Naive thymus-derived CD4-positive, alpha-beta T cell (primary cell): ENCODE measurements at regions not wholly inside any gene's neighbourhood (a gene's known extent, or its start where the extent isn't known, plus 50 kb on each side); places are given as distances from the start of the nearest gene placed in this dataset.

Experiments
- ATAC-seq: fragments of 150-1000 bp; cut with Tn5 transposase; 2 replicates; pipeline ENCODE4 v1.10.0; 2021; ENCODE audit warnings: mild to moderate bottlenecking, moderate library complexity
- CTCF ChIA-PET: fragments of 350-600 bp; sonication (Branson Sonifier 250); formaldehyde crosslinking; loops from one replicate; lab custom pipeline; 2021; ENCODE audit warnings: antibody characterized with exemption; lab: Charles Lee
- POLR2A ChIA-PET: fragments of 350-600 bp; sonication (Branson Sonifier 250); formaldehyde crosslinking; loops from one replicate; lab custom pipeline; 2021; ENCODE audit warnings: antibody characterized with exemption, inconsistent platforms; lab: Charles Lee
- DNase-seq, 9 donors: peaks; one replicate each; pipeline versions ENCODE4 v3.0.0 to v3.0.0-alpha.2; 2020 to 2022; ENCODE audit warnings: mixed read lengths in 1 of 9
- H3K27ac ChIP-seq: one replicate; pipeline ENCODE4 v1.7.0; 2013; ENCODE audit warnings: mild to moderate bottlenecking, low read depth, low read length, moderate library complexity
- H3K27me3 ChIP-seq, 2 donors: one replicate each; pipeline ENCODE4 v1.7.0; 2013; ENCODE audit warnings: low read length in 2 of 2, mild to moderate bottlenecking in 2 of 2, moderate library complexity in 2 of 2; ENCODE audit not compliant: control insufficient read depth in 2 of 2, insufficient read depth in 2 of 2
- H3K36me3 ChIP-seq, 3 experiments: 1 replicate in 2 of 3; 2 replicates in 1 of 3; pipeline ENCODE4 v1.7.0; 2013; ENCODE audit warnings: low read length in 3 of 3, mild to moderate bottlenecking in 3 of 3, moderate library complexity in 1 of 3; ENCODE audit not compliant: insufficient read depth in 3 of 3, control insufficient read depth in 2 of 3
- H3K4me1 ChIP-seq, 2 donors: one replicate each; pipeline ENCODE4 v1.7.0; 2013; ENCODE audit warnings: low read length in 2 of 2, mild to moderate bottlenecking in 2 of 2, moderate library complexity in 1 of 2; ENCODE audit not compliant: control insufficient read depth in 2 of 2, insufficient read depth in 2 of 2
- H3K4me3 ChIP-seq: 2 replicates; pipeline ENCODE4 v1.7.0; 2013; ENCODE audit warnings: mild to moderate bottlenecking, low read length
- H3K9me3 ChIP-seq, 3 experiments: 1 replicate in 2 of 3; 2 replicates in 1 of 3; pipeline ENCODE4 v1.7.0; 2013; ENCODE audit warnings: low read length in 3 of 3; ENCODE audit not compliant: control insufficient read depth in 2 of 3
- H3K27ac Mint-ChIP-seq, 9 donors: one replicate each; pipeline ENCODE4 v1.8.0; 2020 to 2022; ENCODE audit warnings: mixed read lengths in 9 of 9, mild to moderate bottlenecking in 8 of 9, moderate library complexity in 5 of 9, inconsistent platforms in 2 of 9
- H3K27me3 Mint-ChIP-seq, 5 donors: one replicate each; pipeline ENCODE4 v1.8.0; 2021 to 2022; ENCODE audit warnings: mixed read lengths in 5 of 5, mild to moderate bottlenecking in 1 of 5
- H3K36me3 Mint-ChIP-seq, 5 donors: one replicate each; pipeline ENCODE4 v1.8.0; 2020 to 2022; ENCODE audit warnings: mixed read lengths in 5 of 5, mild to moderate bottlenecking in 3 of 5, inconsistent platforms in 1 of 5
- H3K4me1 Mint-ChIP-seq, 7 donors: one replicate each; pipeline ENCODE4 v1.8.0; 2020 to 2022; ENCODE audit warnings: mixed read lengths in 7 of 7, mild to moderate bottlenecking in 3 of 7, inconsistent platforms in 1 of 7
- H3K4me3 Mint-ChIP-seq, 10 donors: one replicate each; pipeline ENCODE4 v1.8.0; 2020 to 2022; ENCODE audit warnings: mild to moderate bottlenecking in 10 of 10, mixed read lengths in 10 of 10, moderate library complexity in 6 of 10, inconsistent platforms in 2 of 10
- H3K9me3 Mint-ChIP-seq, 11 donors: one replicate each; pipeline ENCODE4 v1.8.0; 2020 to 2022; ENCODE audit warnings: mixed read lengths in 11 of 11, mild to moderate bottlenecking in 4 of 11, inconsistent platforms in 1 of 11, moderate library complexity in 1 of 11
- intact Hi-C, 2 donors: fragments of 100-400 bp; cut with micrococcal nuclease; formaldehyde crosslinking; loops; one replicate each; pipeline ENCODE4 v1.15.1; 2023

DNA sequence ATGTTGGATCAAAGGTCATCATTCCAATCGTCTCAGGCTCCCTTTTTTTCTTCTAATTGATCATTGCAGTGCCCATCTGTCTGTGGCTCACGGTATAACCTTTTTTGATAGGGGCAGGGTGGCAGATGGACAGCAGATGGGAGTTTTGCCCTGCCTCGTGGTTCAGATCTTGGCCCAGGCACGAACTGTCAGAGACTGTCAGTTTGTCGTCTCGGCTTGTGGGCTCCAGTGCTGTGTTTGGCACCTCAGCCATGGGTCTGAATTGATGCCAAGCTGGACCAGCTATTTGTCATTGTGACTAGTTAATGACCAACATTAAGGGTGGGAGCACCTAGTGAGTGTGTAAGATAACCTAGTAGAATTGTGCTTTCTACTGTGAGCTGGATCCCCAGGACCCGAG is 197.6 kb downstream of the PRL start:
- ChIA-PET POLR2A (no interaction called here), CTCF (no interaction called here)
- Mint-ChIP-seq H3K27me3 (no peaks in the 10 kb centered on the region), H3K4me3 (no peak overlapping the region), H3K36me3 (no peaks in the 10 kb centered on the region), H3K9me3 (peaks cover 0 to 4% (median 0%) of the 10 kb centered on the region in 11 donors), H3K27ac (no peak overlapping the region), H3K4me1 (peaks cover 0 to 2% (median 0%) of the 10 kb centered on the region in 7 donors)
- H3K4me1 ChIP-seq = no peaks in the 10 kb centered on the region
- H3K27ac ChIP-seq = no peak overlapping the region
- ATAC-seq (no peak), DNase-seq (no peak)
- no peaks in the 10 kb centered on the region for H3K9me3 ChIP-seq
- H3K36me3 ChIP-seq = no peaks in the 10 kb centered on the region
- intact Hi-C loops = no loop called here
- no peaks in the 10 kb centered on the region for H3K27me3 ChIP-seq
- H3K4me3 ChIP-seq = no peak overlapping the region

DNA sequence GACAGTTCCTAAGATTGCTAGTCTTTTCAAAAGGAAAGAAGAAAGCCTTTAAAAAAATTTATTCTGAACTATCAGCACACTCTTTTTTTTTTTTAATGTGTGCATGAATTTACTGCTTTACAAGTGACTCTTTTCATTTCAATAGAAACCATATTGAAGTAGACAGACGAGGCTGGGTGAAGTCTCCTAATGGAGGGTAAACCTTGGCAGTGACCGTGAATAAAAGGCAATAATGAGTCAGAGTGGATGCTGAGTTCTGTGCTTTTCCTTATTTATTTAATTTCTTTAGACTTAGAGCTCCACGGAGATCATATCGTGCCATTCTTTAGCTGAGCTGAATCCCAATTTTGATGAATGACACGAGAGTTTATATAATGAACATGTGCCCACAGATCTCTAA is 196.9 kb downstream of the PRL start:
- no peak for ATAC-seq
- peaks cover 0 to 2% (median 0%) of the 10 kb centered on the region in 7 donors for H3K4me1 Mint-ChIP-seq
- H3K27me3 Mint-ChIP-seq = no peaks in the 10 kb centered on the region
- H3K9me3 ChIP-seq = no peaks in the 10 kb centered on the region
- no peak overlapping the region for H3K27ac ChIP-seq
- H3K27me3 ChIP-seq = no peaks in the 10 kb centered on the region
- H3K4me1 ChIP-seq = no peaks in the 10 kb centered on the region
- ChIA-PET POLR2A (no interaction called here), CTCF (no interaction called here)
- H3K27ac Mint-ChIP-seq = no peak overlapping the region
- no peaks in the 10 kb centered on the region for H3K36me3 Mint-ChIP-seq
- intact Hi-C loops = no loop called here
- H3K36me3 ChIP-seq = no peaks in the 10 kb centered on the region
- no peak for DNase-seq
- H3K4me3 Mint-ChIP-seq = no peak overlapping the region
- H3K4me3 ChIP-seq = no peak overlapping the region
- H3K9me3 Mint-ChIP-seq = peaks cover 0 to 4% (median 0%) of the 10 kb centered on the region in 11 donors

DNA sequence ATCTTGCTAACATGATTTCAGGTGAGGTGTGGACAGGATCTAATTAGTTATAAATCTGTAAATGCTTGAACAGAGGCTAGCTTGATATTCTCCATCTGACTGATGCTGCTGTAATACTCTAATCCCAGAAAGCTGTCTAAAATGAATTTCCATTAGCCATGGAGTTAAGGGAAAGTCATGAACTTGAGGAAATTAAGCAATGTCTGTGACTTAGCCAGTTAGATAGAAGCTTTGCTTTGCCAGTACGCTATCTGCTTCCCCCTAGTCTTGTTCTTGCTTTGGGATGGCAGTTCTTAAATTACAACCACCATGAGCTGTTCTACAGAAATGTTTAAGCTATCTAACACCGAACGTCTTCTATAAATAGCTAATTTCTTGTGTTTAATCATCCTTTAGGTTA is 195.7 kb downstream of the PRL start:
- intact Hi-C loops = no loop called here
- DNase-seq (no peak), ATAC-seq (no peak)
- Mint-ChIP-seq H3K4me1 (no peaks in the 10 kb centered on the region), H3K4me3 (no peak overlapping the region), H3K9me3 (peaks cover 0 to 4% (median 0%) of the 10 kb centered on the region in 11 donors), H3K27me3 (no peaks in the 10 kb centered on the region), H3K27ac (no peak overlapping the region), H3K36me3 (no peaks in the 10 kb centered on the region)
- Histone ChIP-seq H3K27me3 (no peaks in the 10 kb centered on the region), H3K9me3 (no peaks in the 10 kb centered on the region), H3K4me1 (no peaks in the 10 kb centered on the region), H3K4me3 (no peak overlapping the region), H3K27ac (no peak overlapping the region), H3K36me3 (no peaks in the 10 kb centered on the region)
- POLR2A ChIA-PET = no interaction called here
- CTCF ChIA-PET = interaction anchor here (0.9 kb wide), 1 partner anchor 15 kb away, joined by 3 read pairs; no protein-coding TSS in a partner anchor

DNA sequence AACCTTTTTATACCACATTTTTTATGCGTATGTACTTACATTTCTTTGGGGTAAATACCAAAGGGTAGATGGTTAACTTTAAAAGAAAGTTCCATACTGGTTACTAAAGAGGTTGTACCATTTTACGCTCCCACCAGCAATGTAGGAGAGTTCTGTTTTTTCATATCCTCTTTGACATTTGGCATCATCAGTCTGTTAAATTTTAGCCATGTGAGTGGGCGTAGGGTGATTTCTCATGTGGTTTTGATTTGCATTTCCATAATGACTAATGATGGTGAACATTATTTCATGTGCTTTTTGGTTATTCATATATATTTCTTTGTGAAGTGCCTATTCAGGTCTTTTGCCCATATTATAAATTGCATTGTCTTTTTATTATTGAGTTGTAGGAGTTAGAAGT is 194.2 kb downstream of the PRL start:
- Mint-ChIP-seq H3K4me1 (no peaks in the 10 kb centered on the region), H3K36me3 (no peaks in the 10 kb centered on the region), H3K27ac (no peak overlapping the region), H3K9me3 (peaks cover 0 to 4% (median 0%) of the 10 kb centered on the region in 11 donors), H3K27me3 (no peaks in the 10 kb centered on the region), H3K4me3 (no peak overlapping the region)
- Histone ChIP-seq H3K27me3 (no peaks in the 10 kb centered on the region), H3K36me3 (no peaks in the 10 kb centered on the region), H3K4me1 (no peaks in the 10 kb centered on the region), H3K4me3 (no peak overlapping the region), H3K27ac (no peak overlapping the region), H3K9me3 (no peaks in the 10 kb centered on the region)
- intact Hi-C loops = no loop called here
- DNase-seq (no peak), ATAC-seq (no peak)
- POLR2A ChIA-PET = no interaction called here
- CTCF ChIA-PET = no interaction called here

DNA sequence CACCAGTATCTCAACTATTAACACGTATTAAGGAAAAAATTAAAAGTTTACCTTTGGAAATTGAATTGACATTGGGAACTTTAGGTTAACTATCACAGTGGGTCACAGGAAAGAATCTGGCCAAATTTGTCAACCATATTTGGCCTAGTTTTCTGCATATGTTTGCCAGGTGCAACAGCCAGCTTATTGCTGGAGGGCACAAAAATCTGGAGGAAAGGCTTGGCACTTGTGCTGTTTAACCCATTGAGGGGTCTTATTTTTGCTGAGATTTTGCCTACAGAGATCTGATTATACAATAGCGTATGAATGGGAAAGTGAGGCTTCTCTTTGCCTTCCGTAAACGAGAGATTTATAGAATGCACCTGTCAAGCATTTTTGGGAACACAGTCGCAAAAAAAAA is 190.4 kb downstream of the PRL start:
- no peak overlapping the region for H3K4me3 Mint-ChIP-seq
- CTCF ChIA-PET = no interaction called here

DNA sequence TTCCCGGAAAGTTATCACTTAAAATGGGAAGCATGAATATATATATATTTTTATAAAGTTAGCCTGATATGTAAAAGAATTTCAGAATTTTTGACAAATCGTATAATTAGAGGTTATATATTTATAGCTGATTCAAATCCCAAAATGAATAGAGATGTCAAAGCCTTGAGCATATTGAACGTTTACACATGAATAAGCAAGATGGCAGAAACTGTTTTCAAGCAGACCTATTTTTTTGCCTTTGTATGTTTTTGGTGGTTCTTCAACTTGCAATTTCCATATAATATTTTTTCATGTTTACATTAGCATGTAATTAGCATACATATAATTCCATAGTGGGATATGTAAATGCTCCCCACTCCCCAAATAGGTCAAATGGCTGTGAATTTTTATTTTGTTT is 189.9 kb downstream of the PRL start:
- H3K27me3 ChIP-seq = no peaks in the 10 kb centered on the region
- no peaks in the 10 kb centered on the region for H3K4me1 ChIP-seq
- H3K36me3 ChIP-seq = no peaks in the 10 kb centered on the region
- no peaks in the 10 kb centered on the region for H3K27me3 Mint-ChIP-seq
- ATAC-seq = no peak
- H3K27ac Mint-ChIP-seq = no peak overlapping the region
- no peaks in the 10 kb centered on the region for H3K36me3 Mint-ChIP-seq
- H3K4me3 ChIP-seq = no peak overlapping the region
- H3K9me3 Mint-ChIP-seq = peaks cover 0 to 10% (median 0%) of the 10 kb centered on the region in 11 donors
- DNase-seq = no peak
- H3K4me1 Mint-ChIP-seq = no peaks in the 10 kb centered on the region
- H3K4me3 Mint-ChIP-seq = no peak overlapping the region
- POLR2A ChIA-PET = no interaction called here
- CTCF ChIA-PET = no interaction called here
- intact Hi-C loops = no loop called here
- H3K9me3 ChIP-seq = no peaks in the 10 kb centered on the region
- no peak overlapping the region for H3K27ac ChIP-seq

More for the DNA sequence above, 190.4 kb downstream of the PRL start:
- no peak overlapping the region for H3K27ac Mint-ChIP-seq
- no peaks in the 10 kb centered on the region for H3K9me3 ChIP-seq
- H3K9me3 Mint-ChIP-seq = peaks cover 0 to 10% (median 0%) of the 10 kb centered on the region in 11 donors
- H3K36me3 ChIP-seq = no peaks in the 10 kb centered on the region
- H3K36me3 Mint-ChIP-seq = no peaks in the 10 kb centered on the region
- POLR2A ChIA-PET = no interaction called here
- no peak overlapping the region for H3K4me3 ChIP-seq
- DNase-seq = no peak
- H3K27ac ChIP-seq = no peak overlapping the region
- H3K27me3 ChIP-seq = no peaks in the 10 kb centered on the region
- H3K4me1 ChIP-seq = no peaks in the 10 kb centered on the region
- H3K27me3 Mint-ChIP-seq = no peaks in the 10 kb centered on the region
- H3K4me1 Mint-ChIP-seq = no peaks in the 10 kb centered on the region
- ATAC-seq = no peak
- intact Hi-C loops = no loop called here

GRCh38 chr6:22108199-22108598 is 188.6 kb downstream of the PRL start:
- CTCF ChIA-PET = interaction anchor here (0.5 kb wide), 1 partner anchor 720 kb away, joined by 3 read pairs; no protein-coding TSS in a partner anchor
- Histone ChIP-seq H3K27me3 (no peaks in the 10 kb centered on the region), H3K9me3 (no peaks in the 10 kb centered on the region), H3K36me3 (no peaks in the 10 kb centered on the region), H3K4me3 (no peak overlapping the region), H3K27ac (no peak overlapping the region), H3K4me1 (no peaks in the 10 kb centered on the region)
- H3K27me3 Mint-ChIP-seq = no peaks in the 10 kb centered on the region
- H3K4me3 Mint-ChIP-seq = no peak overlapping the region
- no peaks in the 10 kb centered on the region for H3K36me3 Mint-ChIP-seq
- H3K9me3 Mint-ChIP-seq = peaks cover 0 to 8% (median 0%) of the 10 kb centered on the region in 11 donors
- ATAC-seq (no peak), DNase-seq (no peak)
- intact Hi-C loops = no loop called here
- POLR2A ChIA-PET = no interaction called here
- H3K4me1 Mint-ChIP-seq = no peaks in the 10 kb centered on the region
- no peak overlapping the region for H3K27ac Mint-ChIP-seq
